HCT116 (cell line): ENCODE measurements at regions not wholly inside any gene's neighbourhood (a gene's known extent, or its start where the extent isn't known, plus 50 kb on each side); places are given as distances from the start of the nearest gene placed in this dataset.

ENCODE experiments used
- ATAC-seq: fragments of 200-7000 bp; cut with Tn5 transposase; 2 replicates; pipeline ENCODE4 v1.9.1; 2020; ENCODE audit warnings: mild to moderate bottlenecking, moderate library complexity
- BruUV-seq: library from RNA; stranded (reverse); fragments of 400-500 nt; replicated peaks from 2 replicates; lab custom pipeline; 2021; lab: Mats Ljungman, UMichigan
- CTCF ChIA-PET: fragments of 300-600 bp; sonication (Branson Sonifier 250); formaldehyde crosslinking; loops from one replicate; lab custom pipeline; 2021; ENCODE audit warnings: antibody characterized with exemption; lab: Charles Lee
- POLR2A ChIA-PET: fragments of 300-600, 350-600 bp; sonication (Branson Sonifier 250); formaldehyde crosslinking; loops from one replicate; lab custom pipeline; 2021; ENCODE audit warnings: antibody characterized with exemption; lab: Charles Lee
- RAD21 ChIA-PET, 2 experiments: fragments of 300-600 bp; sonication (Branson Sonifier 250); formaldehyde crosslinking; loops; one replicate each; lab custom pipeline; 2023; ENCODE audit warnings: low total read pairs in 2 of 2; ENCODE audit not compliant: uncharacterized antibody in 2 of 2, unreplicated experiment in 2 of 2, low non-redundant PET in 1 of 2; lab: Charles Lee
- DNase-seq: peaks from one replicate; pipeline ENCODE4 v3.0.0-alpha.2; 2010; ENCODE audit warnings: low read depth, low spot score
- H2AFZ ChIP-seq: fragments of 200-600 bp; shearing (Covaris generic), sonication (generic); 2 replicates; pipeline ENCODE4 v1.6.1; 2017; ENCODE audit warnings: low read depth, mixed run types, mixed read lengths, antibody characterized with exemption, low read length; ENCODE audit not compliant: poor library complexity, severe bottlenecking
- H3K27ac ChIP-seq: 2 replicates; pipeline ENCODE4 v1.5.1; 2012; ENCODE audit warnings: low read depth, low read length
- H3K27me3 ChIP-seq: fragments of 200-600 bp; sonication (generic); 2 replicates; pipeline ENCODE4 v1.6.1; 2016; ENCODE audit warnings: mixed run types, low read length, mixed read lengths; ENCODE audit not compliant: insufficient read depth
- H3K36me3 ChIP-seq, 2 experiments: fragments of 200-500 bp in 1 of 2; fragments of 200-600 bp in 1 of 2; sonication (Bioruptor generic) in 1 of 2; sonication (generic) in 1 of 2; 2 replicates each; pipeline versions ENCODE4 v1.5.1 to v1.6.1; 2014 to 2016; ENCODE audit warnings: low read length in 2 of 2, inconsistent platforms in 1 of 2, mixed read lengths in 1 of 2, mixed run types in 1 of 2; ENCODE audit not compliant: insufficient read depth in 2 of 2, control insufficient read depth in 1 of 2
- H3K4me1 ChIP-seq, 2 experiments: fragments of 200-600 bp in 1 of 2; sonication (generic) in 1 of 2; 2 replicates each; pipeline versions ENCODE4 v1.5.1 to v1.6.1; 2012 to 2017; ENCODE audit warnings: low read length in 2 of 2, inconsistent platforms in 1 of 2, mild to moderate bottlenecking in 1 of 2, mixed read lengths in 1 of 2, mixed run types in 1 of 2, moderate library complexity in 1 of 2; ENCODE audit not compliant: insufficient read depth in 2 of 2, control insufficient read depth in 1 of 2
- H3K4me2 ChIP-seq: fragments of 200-600 bp; sonication (generic); 2 replicates; pipeline ENCODE4 v1.6.1; 2017; ENCODE audit warnings: mixed run types, low read length, mixed read lengths
- H3K4me3 ChIP-seq, 2 experiments: fragments of 200-600 bp in 1 of 2; sonication (generic) in 1 of 2; replicated peaks in 1 of 2; 2 replicates each; pipeline ENCODE4 v1.5.1; 2011 to 2016; ENCODE audit warnings: low read length in 2 of 2, control low read depth in 1 of 2, low read depth in 1 of 2, mild to moderate bottlenecking in 1 of 2, mixed read lengths in 1 of 2, mixed run types in 1 of 2
- H3K79me2 ChIP-seq: fragments of 200-600 bp; sonication (generic); 2 replicates; pipeline ENCODE4 v1.6.1; 2017; ENCODE audit warnings: mild to moderate bottlenecking, mixed run types, low read length, moderate library complexity, mixed read lengths; ENCODE audit not compliant: insufficient read depth
- H3K9ac ChIP-seq: fragments of 200-600 bp; sonication (generic); 2 replicates; pipeline ENCODE4 v1.6.1; 2016; ENCODE audit warnings: low read length, mixed read lengths
- H3K9me2 ChIP-seq: fragments of 200-600 bp; sonication (generic), shearing (Covaris generic); 2 replicates; pipeline ENCODE4 v1.6.1; 2017; ENCODE audit warnings: mixed run types, mild to moderate bottlenecking, moderate library complexity; ENCODE audit not compliant: insufficient read depth
- H3K9me3 ChIP-seq, 2 experiments: fragments of 200-500 bp in 1 of 2; fragments of 200-600 bp in 1 of 2; sonication (Bioruptor generic) in 1 of 2; sonication (generic) in 1 of 2; 2 replicates each; pipeline ENCODE4 v1.6.1; 2014 to 2017; ENCODE audit warnings: low read length in 2 of 2, mixed read lengths in 2 of 2, inconsistent platforms in 1 of 2, low read depth in 1 of 2, mild to moderate bottlenecking in 1 of 2, mixed run types in 1 of 2, moderate library complexity in 1 of 2; ENCODE audit not compliant: control insufficient read depth in 1 of 2, insufficient read depth in 1 of 2
- H4K20me1 ChIP-seq: fragments of 200-600 bp; sonication (generic), shearing (Covaris generic); 2 replicates; pipeline ENCODE4 v1.6.1; 2017; ENCODE audit warnings: mixed run types, mild to moderate bottlenecking, moderate library complexity; ENCODE audit not compliant: insufficient read depth
- ATF3 ChIP-seq: IDR thresholded peaks from 2 replicates; pipeline ENCODE4 v1.6.1; 2012
- CEBPB ChIP-seq: IDR thresholded peaks from 2 replicates; pipeline ENCODE4 v1.6.1; 2012; ENCODE audit warnings: low read depth
- EGR1 ChIP-seq: IDR thresholded peaks from 2 replicates; pipeline ENCODE4 v1.6.1; 2012; ENCODE audit warnings: low read depth
- ELF1 ChIP-seq: IDR thresholded peaks from 2 replicates; pipeline ENCODE4 v1.6.1; 2012; ENCODE audit warnings: low read depth, borderline replicate concordance
- EZH2 ChIP-seq: fragments of 200-600 bp; sonication (generic); IDR thresholded peaks from 2 replicates; pipeline ENCODE4 v1.6.1; 2017; ENCODE audit warnings: antibody characterized with exemption, mixed run types
- EZH2phosphoT487 ChIP-seq: fragments of 200-600 bp; IDR thresholded peaks from 2 replicates; pipeline ENCODE4 v1.6.1; 2018; ENCODE audit warnings: antibody characterized with exemption, borderline replicate concordance
- MAX ChIP-seq: IDR thresholded peaks from 2 replicates; pipeline ENCODE4 v1.6.1; 2012
- POLR2A ChIP-seq: IDR thresholded peaks from 2 replicates; pipeline ENCODE4 v1.7.0; 2011; ENCODE audit warnings: borderline replicate concordance; ENCODE audit not compliant: insufficient read depth, insufficient read length; ENCODE audit errors: extremely low read depth
- POLR2AphosphoS5 ChIP-seq: IDR thresholded peaks from 2 replicates; pipeline ENCODE4 v1.6.1; 2011; ENCODE audit warnings: mild to moderate bottlenecking, low read depth, low read length, moderate library complexity
- RAD21 ChIP-seq: IDR thresholded peaks from 2 replicates; pipeline ENCODE4 v1.6.1; 2012; ENCODE audit warnings: low read depth, mild to moderate bottlenecking
- REST ChIP-seq: IDR thresholded peaks from 2 replicates; pipeline ENCODE4 v1.6.1; 2012; ENCODE audit warnings: low read depth
- SIN3A ChIP-seq: IDR thresholded peaks from 2 replicates; pipeline ENCODE4 v1.6.1; 2012; ENCODE audit warnings: low read depth
- SP1 ChIP-seq: IDR thresholded peaks from 2 replicates; pipeline ENCODE4 v1.6.1; 2012; ENCODE audit warnings: low read depth
- SRF ChIP-seq: IDR thresholded peaks from 2 replicates; pipeline ENCODE4 v1.6.1; 2012; ENCODE audit warnings: low read depth
- TCF7L2 ChIP-seq: IDR thresholded peaks from 2 replicates; pipeline ENCODE4 v1.7.0; 2011; ENCODE audit warnings: borderline replicate concordance, inconsistent platforms; ENCODE audit not compliant: insufficient read depth, insufficient read length; ENCODE audit errors: extremely low read depth
- YY1 ChIP-seq: IDR thresholded peaks from 2 replicates; pipeline ENCODE4 v1.6.1; 2011; ENCODE audit warnings: low read length, low read depth, moderate library complexity, mild to moderate bottlenecking; ENCODE audit not compliant: insufficient replicate concordance; ENCODE audit errors: extremely low read depth
- ZFX ChIP-seq: fragments of 450-650 bp; IDR thresholded peaks from 2 replicates; pipeline ENCODE4 v1.6.1; 2017
- intact Hi-C: fragments of 100-400 bp; cut with micrococcal nuclease; formaldehyde crosslinking; loops from 2 replicates; pipeline ENCODE4 v1.10.0; 2022

GRCh38 chr6:27770724-27771123, 141.5 kb downstream of the OR2B2 start:
- Histone ChIP-seq H3K4me1 (peaks cover 4 to 16% of the 10 kb centered on the region in 2 experiments; a peak in 3 of 4 replicates), H3K79me2 (no peaks in the 10 kb centered on the region), H3K36me3 (no peaks in the 10 kb centered on the region), H3K27ac (no peak overlapping the region), H2AFZ (no peak overlapping the region), H3K4me2 (no peak overlapping the region), H3K9ac (no peak overlapping the region), H3K9me3 (no peaks in the 10 kb centered on the region), H4K20me1 (no peaks in the 10 kb centered on the region), H3K4me3 (no peak overlapping the region), H3K9me2 (no peaks in the 10 kb centered on the region), H3K27me3 (no peaks in the 10 kb centered on the region)
- no TSS peak for BruUV-seq
- DNase-seq (no peak), ATAC-seq (no peak)
- no peak for TF ChIP-seq TCF7L2
- TF ChIP-seq SP1, result no peak
- TF ChIP-seq POLR2A, result no peak
- TF ChIP-seq EZH2, result no peak
- TF ChIP-seq EZH2phosphoT487, result no peak
- no peak for TF ChIP-seq CEBPB
- TF ChIP-seq YY1, result no peak
- TF ChIP-seq ATF3, result no peak
- TF ChIP-seq ELF1, result no peak
- TF ChIP-seq MAX, result no peak
- no peak for TF ChIP-seq SRF
- ChIA-PET RAD21 (no interaction called here), CTCF (interaction anchor here (2.5 to 3.8 kb wide), 3 partner anchors 11 to 124 kb away, joined by 16 to 25 read pairs (median 25); no protein-coding TSS in a partner anchor), POLR2A (interaction anchor here (0.9 kb wide), 1 partner anchor 122 kb away, joined by 4 read pairs; a partner anchor contains a TSS)
- intact Hi-C loops, result no loop called here

DNA sequence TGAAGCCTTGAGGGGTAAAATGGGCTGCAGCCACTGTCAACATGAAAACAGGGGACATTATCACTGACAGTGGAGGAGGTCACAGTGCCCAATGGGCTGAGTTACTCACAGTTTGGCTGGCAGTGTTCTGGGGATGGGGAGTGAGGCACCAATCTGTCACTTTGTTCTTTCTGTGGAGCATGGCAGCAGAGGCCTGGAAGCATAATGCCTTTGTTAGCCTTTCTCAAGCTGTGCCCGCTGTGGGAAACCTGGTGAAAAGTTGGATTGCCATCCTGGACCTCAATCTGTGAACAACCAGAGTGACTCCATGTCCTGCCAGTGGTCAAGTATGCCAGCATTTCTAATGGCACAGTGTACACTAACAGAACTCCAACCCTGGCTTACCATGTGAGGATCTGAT, 143.6 kb downstream of the OR2B2 start:
- RAD21 ChIA-PET, result no interaction called here
- Histone ChIP-seq H3K4me3 (no peak overlapping the region), H3K9me2 (no peaks in the 10 kb centered on the region), H3K27me3 (no peaks in the 10 kb centered on the region), H3K4me2 (no peak overlapping the region), H3K27ac (no peak overlapping the region), H3K36me3 (no peaks in the 10 kb centered on the region), H2AFZ (no peak overlapping the region), H3K4me1 (peaks cover 4 to 16% of the 10 kb centered on the region in 2 experiments; a peak in 3 of 4 replicates), H3K9ac (no peak overlapping the region), H4K20me1 (no peaks in the 10 kb centered on the region), H3K9me3 (no peaks in the 10 kb centered on the region), H3K79me2 (no peaks in the 10 kb centered on the region)
- DNase-seq, result no peak
- ATAC-seq, result no peak
- intact Hi-C loops, result no loop called here
- CTCF ChIA-PET, result no interaction called here
- POLR2A ChIA-PET, result interaction anchor here (1.1 kb wide), 1 partner anchor 14 kb away, joined by 4 read pairs; no protein-coding TSS in a partner anchor
- BruUV-seq, result no TSS peak
- no peak for TF ChIP-seq ATF3
- TF ChIP-seq POLR2AphosphoS5, result no peak
- no peak for TF ChIP-seq CEBPB
- TF ChIP-seq MAX, result no peak
- no peak for TF ChIP-seq SRF
- no peak for TF ChIP-seq EZH2phosphoT487
- TF ChIP-seq RAD21, result no peak
- TF ChIP-seq EZH2, result no peak
- no peak for TF ChIP-seq REST
- TF ChIP-seq EGR1, result no peak
- TF ChIP-seq SIN3A, result no peak
- no peak for TF ChIP-seq YY1
- TF ChIP-seq ZFX, result no peak
- no peak for TF ChIP-seq TCF7L2
